GM04503 (cell line): ENCODE measurements at regions not wholly inside any gene's neighbourhood (a gene's known extent, or its start where the extent isn't known, plus 50 kb on each side); places are given as distances from the start of the nearest gene placed in this dataset.
A peak's percentile ranks its signal among the peaks of the same experiment; 100 is the strongest.

ENCODE experiments used
- DNase-seq: peaks from one replicate; pipeline ENCODE4 v3.0.0-alpha.2; 2012; ENCODE audit warnings: low read depth

- peak; percentile 16 for DNase-seq
Measured at GRCh38 chr4:120977435-120977997, 55.0 kb upstream of the PRDM5 start.

- no peak for DNase-seq
Measured at GRCh38 chr4:120973207-120973606, 50.7 kb upstream of the PRDM5 start.
